T-helper 22 cell (primary cell): ENCODE measurements at regions not wholly inside any gene's neighbourhood (a gene's known extent, or its start where the extent isn't known, plus 50 kb on each side); places are given as distances from the start of the nearest gene placed in this dataset.

Source experiments
- DNase-seq: peaks from one replicate; pipeline ENCODE4 v3.0.0-alpha.2; 2020; ENCODE audit warnings: low read depth

DNA sequence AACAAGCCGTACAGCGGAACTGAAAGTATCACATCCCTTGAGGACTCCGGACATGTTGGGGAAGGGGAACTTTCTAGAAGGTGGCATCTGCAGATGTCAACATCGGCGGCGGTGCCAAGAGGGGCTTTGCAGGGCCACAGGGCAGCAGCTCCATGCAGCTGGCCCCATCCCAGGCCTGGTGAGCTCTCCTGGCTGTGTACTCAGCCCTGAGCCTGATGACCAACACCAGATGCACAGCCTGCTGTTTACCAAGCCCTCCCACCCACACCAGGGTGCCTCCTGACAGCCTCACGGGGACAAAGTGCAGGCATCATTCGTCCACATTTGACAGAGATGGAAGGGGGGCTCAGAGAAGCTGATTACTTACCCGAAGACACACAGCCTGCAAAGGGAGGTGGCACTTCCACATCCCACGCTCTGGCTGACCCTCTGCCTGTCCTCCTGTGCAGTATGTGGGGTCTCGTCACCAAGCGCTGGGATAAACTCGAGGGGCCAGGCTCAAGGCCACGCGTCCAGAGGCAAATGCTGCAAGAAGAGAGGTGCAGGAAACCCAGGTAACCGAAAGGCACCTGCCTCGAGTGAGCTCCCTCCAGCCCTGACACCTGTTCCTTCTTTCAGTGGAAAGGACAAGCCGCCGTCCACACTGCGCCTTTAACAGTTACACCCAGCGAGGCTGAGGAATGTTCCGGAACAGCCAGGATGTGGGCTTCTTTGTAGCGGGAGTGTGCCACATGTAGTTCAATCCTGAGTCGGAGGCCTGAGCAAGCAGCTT, 69.0 kb upstream of the ASAP2 start:
- no peak for DNase-seq

DNA sequence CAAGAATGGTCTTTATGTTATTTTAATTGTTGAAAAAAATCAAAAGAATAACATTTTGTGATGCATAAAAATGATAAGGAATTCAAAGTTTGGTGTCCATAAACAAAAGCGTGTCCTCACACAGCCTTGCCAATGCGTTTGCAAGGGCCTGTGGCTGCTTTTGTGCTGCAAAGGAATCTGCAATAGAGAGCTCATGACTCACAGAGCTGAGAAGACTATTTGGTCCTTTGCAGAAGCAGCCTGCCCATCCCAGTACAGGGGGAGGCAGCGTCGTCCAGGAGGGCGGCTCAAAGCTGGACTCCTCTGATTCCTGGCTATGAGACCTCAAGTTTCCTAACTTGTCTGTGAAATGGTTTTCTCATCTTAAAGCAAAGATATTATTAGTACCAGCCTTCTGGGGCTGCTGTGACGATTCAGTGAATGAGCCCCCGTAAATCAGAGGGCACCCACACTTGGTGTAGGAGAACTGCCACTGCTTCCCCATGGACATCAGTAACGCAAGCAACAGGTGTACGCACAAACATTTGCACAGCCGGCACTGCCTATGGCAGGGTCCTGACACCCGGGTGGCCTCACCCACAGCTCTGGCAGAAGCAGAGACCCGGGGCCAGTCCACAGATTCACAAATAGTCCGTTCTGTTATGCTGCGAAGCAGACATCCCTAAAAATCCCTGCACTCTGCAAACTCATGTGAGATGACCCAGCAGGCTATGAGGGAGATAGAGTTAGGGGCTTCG, 70.6 kb upstream of the ASAP2 start:
- no peak for DNase-seq

DNA sequence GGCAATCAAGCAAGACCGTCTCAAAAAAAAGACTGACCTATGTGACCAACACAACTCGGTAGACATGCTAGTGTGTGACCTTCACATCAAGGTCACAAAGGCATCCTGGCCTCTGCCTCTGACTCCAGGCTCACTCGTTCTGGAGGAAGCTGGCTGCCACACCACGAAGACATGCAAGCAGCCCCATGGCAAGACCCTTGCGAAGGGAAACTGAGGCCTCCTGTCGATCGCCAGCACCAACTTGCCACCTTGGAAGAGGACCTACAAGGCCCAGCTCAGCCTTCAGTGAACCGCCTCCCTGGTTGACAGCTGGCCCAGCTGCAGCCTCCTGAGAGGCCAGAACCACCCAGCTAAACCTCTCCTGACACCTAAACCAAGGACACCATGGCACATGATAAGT, 79.3 kb upstream of the ASAP2 start:
- DNase-seq, result no peak

DNA sequence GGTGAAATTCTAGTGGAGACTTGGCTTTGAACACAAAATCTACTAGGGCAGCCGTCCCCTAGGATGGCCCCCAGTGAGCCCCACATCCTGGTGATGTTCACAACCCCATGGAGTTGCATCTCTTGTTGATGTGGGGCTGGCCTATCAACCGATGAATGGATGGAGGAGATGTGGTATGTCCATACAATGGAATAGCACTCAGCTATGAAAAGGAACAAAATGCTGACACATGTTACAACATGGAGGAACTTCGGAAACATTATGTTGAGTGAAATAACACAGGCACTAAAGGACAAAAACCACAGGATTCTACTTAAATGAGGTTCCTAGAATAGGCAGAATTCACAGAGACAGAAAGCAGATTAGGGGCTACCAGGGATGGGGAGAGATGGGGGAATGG, 80.1 kb upstream of the ASAP2 start:
- no peak for DNase-seq

DNA sequence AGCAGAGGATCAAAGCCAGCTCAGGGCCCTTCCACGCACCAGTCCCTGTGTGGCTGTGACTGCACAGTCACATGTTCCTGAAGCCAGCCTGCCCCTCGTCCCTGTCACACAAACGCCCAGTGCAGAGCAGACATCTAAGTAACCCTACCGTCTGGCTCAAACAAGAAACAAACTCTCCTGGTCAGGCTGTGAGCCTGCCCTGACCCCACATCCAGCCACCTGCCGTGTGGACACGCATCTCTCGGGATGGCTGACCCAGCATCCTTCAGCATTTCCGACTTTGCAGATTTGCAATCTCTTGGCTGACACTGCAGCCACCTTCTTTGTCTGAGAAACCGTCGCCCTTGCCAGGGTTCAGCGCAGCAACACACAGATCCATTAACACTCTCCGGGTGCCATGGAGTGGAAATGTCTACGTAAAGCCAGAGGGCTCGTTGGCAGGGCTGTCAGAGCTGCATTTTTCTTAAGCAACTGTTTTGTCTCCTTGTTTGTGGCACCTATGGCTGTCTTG, 82.3 kb upstream of the ASAP2 start:
- no peak for DNase-seq

DNA sequence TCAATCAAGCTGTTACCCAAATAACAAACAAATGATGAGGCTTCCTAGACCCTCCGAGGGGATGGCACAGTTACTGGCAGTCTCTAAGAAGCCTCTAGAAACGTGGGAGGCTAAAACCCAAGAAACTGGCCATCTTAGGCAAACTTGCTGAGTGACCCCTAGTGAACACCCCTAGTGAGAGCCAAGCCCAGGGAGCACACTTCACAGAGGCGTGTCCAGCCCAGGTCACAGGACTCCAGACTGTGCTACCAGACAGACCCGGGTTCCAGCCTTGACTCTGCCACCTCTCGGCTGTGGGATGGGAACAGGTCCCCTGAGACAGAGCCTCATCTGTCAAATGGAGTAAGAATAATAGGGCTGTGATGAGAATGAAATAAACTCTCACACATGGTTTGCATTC, 83.5 kb upstream of the ASAP2 start:
- no peak for DNase-seq

DNA sequence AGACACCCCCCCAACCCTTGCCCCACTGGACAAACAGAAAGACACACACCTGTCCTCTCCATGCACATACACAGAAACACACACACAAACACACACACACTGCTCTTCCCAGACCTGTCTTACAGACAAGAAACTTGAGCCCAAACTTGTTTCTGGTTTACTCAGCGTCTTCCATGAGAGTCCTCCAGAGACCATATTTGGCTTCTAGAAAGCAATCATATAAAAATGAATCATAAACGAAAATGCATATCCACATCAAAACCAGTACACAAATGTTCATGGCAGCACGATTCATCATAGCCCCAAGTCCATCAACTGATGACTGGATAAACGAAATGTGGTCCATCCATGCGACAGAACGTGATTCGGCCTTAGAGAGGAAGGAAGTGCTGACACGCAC, 84.2 kb upstream of the ASAP2 start:
- no peak for DNase-seq

DNA sequence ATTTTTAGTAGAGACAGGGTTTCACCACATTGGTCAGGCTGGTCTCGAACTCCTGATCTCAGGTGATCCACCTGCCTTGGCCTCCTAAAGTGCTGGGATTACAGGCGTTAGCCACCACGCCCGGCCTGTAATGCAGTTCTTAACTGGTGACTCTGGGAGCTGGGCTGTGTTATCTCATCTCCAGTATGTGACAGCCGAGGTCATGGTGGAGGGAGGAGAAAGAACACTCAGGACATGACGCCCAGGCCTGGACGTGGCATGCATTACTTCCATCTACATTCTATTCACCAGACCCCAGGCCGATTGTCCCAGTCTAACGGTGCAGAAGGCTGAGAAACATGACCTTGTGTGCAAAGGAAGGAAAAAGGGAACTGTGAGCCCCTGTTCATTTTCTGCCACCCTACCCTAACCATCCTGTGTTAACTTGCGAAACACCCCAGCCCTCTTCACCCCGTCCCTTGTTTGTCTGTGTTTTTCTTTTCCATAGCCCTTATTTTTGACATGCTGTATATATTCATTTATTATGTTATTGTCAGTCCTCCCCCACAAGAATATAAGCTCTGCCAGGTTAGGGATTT, 88.1 kb upstream of the ASAP2 start:
- DNase-seq, result no peak

DNA sequence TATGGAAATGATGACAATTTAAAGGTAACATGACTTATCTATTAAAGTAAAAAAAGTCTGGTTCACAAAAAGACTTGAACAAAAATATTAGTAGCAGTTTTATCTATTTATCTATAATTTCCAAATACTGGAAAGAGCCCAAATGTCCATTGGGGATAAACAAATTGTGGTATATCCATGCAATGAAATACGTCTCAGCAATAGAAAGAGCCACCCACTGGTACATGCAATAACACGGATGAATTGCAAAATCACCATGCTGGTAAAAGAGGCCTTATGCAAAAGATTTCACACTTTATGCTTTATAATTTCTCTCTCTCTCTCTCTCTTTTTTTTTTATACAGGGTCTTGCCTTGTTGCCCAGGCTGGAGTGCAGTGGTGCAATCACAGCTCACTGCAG, 91.4 kb upstream of the ASAP2 start:
- no peak for DNase-seq

DNA sequence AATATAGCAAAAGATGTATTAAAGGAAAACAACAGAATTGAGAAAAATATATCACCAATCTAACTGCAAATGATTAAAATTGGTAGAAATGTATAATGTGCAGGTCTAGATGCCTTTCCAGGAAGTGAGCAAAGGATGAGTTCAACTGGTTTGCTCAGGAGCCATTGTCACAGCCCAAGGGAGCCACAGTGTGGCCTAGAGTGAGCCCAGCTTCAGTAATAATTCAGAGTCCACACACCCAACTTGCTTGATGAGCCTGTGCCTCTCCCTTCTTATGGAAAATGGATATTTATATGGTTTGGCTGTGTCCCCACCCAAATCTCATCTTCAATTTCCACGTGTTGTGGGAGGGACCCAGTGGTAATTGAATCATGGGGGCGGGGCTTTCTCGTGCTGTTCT, 92.2 kb upstream of the ASAP2 start:
- no peak for DNase-seq

DNA sequence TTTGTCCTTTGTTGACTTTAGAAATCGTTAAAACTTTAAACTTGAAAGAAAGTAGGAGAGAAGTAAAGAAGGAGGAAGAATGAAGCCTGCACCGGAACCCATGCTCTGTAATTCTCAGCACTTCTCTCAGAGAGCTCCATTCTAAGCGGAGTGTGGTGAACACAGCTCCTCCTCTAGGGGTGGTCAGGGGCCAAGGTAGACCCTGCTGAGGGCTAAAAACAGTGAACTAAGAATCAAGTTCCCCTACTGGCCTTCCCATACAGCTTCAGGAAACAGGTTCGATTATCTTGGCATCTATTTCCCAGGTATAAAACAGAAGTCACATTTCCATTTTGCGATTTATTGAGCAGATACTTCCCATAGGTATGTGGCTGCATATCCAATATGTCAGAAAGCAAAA, 92.7 kb upstream of the ASAP2 start:
- no peak for DNase-seq

DNA sequence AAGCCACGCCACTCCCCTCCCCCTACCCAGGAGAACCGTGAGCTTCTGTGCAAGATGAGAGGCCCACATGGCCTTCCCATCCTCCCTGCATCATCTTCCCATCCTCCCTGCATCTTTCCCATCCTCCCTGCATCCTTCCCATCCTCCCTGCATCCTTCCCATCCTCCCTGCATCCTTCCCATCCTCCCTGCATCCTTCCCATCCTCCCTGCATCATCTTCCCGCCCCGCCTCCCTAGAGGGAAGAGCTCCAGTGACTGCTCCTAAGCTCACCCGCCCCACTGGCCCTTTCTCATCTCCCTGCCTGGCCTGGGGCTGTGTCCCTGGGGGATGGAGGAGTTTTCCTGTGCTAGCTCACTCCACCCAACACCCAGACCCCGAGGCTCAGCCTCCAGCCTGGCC, 93.3 kb upstream of the ASAP2 start:
- DNase-seq, result no peak

DNA sequence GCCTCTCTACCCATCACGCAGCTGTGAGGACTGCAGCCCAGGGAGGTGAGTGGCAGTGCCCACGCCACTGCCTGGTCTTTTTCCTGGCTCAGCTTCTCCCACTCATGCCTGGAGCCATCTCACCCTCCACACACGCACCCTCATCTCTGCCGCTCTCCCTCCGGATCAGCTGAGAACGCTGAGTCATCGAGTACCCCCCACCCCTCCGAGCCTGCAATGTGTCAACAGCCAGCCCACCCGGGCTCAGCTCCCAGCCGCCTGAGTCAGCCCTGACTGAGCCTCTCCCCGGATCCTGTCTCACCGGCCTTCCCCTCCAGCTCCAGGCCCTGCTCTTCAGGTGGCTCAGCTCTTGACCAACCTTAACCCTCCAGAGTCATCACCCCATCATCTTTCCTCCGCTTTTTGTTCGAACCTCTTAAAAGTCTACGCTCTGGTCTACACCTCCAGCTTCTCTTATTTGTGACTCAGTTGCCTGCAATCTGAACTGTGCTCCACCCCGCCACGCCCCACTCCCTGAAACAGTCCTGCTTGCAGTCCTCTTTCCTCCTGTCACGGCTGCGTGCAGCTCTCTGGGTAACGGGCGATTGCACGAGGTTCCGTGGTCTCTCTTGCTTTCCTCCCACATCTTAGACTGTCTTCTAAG, 94.4 kb upstream of the ASAP2 start:
- DNase-seq, result no peak

DNA sequence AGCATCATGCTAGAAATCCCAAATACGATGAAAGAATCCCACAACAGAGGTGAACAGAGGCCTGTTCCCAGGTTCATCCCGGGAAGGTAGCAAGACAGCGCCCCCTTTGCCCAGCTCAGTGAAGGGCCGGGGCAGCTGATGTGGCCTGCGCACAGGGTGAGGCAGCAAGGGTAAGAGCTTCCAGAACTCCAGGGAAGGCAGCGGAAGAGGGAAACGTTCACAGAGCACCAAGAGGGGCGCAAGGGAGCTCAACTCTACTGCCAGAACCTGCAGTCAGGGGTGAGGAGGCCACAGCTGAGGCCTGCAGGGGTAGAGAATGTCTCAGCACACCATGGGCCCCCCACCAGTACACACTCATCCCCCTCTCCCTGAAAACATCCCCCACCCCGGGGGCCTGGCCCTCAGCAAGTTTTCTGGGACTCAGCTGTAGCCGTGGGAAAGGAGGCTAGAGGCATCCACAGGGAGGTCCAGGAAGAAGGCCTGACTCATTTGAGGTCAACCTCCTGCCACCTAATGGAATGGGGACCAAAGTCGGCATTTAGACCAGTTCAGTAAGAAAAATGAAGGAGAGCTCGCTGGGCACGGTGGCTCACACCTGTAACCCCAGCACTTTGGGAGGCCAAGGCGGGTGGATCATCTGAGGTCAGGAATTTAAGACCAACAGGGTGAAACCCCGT, 95.6 kb upstream of the ASAP2 start:
- DNase-seq, result no peak

DNA sequence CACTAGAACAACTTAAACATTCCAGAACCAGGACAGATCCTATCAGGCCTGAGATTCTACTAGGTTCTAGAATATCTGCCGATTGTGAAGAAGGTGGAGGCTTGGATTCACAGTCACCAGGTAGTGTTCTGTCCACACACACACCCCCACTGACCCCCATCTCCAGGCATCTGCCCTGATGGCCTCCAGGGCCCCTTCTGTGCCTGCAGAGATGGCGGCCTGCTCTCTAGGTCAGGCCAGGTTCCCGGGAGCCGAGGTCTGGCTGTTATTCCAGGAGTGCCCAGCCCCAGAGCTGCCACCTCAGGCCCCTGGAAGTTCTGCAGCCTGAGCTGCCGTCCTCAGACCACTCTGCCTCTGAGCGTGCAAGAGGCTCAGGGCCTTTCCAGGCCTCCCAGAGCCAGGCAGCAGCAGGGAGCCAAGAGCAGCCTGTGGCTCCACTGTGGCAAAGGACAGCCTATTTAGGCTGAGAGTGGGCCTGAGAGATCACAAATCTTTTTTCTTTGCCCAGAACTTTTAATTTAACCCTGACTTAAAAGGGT, 96.2 kb upstream of the ASAP2 start:
- no peak for DNase-seq

DNA sequence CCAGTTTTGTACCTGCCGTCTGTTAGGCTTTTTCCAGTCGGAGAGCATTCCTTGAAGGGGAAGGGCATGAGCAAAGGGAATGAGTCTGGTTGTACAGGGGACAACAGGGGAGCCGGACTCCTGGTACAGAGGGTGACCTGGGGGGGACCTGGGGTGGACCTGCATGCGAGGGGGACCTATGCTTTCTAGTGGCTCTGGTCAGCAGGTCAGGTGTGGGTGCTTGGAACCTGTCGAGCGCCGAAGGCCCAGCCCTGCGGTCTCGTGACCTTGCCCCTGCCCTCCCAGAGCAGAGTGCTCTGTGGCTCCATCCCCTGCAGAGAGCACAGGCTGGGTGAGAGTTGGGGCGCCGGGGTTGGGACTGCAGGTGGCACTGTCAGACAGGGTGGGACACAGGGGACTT, 96.7 kb upstream of the ASAP2 start:
- DNase-seq, result no peak

DNA sequence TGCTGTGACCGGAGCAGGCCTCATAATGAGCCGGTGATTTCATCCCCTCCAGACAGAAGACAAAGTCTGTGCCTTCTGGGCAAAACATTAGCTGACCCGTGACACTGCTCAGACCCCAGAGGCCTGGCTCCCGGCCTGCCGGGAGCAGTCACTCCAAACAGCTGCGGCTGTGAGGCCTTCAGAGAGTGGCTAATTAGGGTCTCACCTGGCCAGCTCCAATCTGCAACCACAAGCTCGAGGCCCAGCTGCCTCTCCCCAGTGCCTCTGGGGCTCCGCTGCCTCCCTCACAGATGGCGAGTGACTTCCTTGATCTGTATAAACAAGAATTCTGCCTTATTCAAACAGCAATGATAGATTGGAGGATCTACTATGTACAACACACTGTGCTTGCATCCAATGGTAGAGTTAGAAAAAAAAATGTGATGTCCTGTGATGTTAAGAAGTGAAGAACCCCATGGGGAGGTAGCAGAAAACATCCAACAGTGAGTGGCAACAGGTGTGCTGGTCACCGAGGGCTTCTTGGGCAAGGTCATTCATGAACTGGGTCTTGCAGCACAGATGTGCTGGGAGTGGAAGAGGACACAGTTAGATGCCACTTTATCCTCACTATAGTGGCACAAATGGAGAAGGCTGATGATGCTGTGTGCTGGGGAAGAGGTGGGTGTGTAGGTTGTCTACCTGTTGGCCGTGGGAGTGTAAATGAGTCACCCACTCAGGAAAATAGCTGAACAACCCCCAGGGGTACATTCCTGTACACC, 98.2 kb upstream of the ASAP2 start:
- no peak for DNase-seq

DNA sequence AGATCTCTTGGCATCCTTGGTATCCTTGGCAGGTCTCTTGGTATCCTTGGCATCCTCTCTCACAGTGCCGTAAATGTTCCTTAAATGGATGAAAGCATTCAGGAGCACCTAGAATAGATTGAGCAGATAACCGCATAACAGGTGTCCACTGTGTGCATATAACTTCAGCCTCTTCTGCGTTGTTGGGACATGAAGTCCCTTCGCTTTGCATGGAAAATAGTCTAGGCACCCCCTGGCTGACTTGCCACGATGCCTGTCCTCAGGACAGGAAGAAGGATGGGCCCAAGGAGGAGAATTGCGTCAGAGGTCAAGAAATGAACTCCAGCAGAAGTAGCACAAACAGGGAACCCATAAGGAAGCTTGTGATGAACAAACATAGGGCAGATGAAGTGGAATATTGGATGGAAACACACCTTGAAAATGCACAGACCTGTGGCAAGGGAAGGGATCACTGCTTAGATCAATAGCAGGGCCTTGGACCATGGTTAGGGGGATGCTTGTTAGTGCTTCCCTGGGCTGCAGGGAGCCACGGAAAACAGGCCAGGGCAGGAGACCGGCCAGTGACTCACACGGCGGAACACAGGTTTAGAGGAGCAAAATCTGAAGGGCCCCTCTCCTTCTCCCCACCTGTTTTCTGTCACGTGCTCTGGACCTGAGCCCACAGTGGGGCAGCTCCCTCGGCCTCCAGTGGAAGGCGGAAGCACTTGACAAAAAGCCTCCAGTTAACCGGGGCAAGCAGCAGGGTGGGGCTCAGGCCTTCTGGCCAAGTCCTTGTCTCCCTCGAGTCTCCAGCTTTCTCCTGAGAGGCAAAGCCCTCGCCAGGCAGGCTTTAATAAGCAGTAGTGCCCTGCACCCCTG, 99.2 kb upstream of the ASAP2 start:
- DNase-seq, result no peak

DNA sequence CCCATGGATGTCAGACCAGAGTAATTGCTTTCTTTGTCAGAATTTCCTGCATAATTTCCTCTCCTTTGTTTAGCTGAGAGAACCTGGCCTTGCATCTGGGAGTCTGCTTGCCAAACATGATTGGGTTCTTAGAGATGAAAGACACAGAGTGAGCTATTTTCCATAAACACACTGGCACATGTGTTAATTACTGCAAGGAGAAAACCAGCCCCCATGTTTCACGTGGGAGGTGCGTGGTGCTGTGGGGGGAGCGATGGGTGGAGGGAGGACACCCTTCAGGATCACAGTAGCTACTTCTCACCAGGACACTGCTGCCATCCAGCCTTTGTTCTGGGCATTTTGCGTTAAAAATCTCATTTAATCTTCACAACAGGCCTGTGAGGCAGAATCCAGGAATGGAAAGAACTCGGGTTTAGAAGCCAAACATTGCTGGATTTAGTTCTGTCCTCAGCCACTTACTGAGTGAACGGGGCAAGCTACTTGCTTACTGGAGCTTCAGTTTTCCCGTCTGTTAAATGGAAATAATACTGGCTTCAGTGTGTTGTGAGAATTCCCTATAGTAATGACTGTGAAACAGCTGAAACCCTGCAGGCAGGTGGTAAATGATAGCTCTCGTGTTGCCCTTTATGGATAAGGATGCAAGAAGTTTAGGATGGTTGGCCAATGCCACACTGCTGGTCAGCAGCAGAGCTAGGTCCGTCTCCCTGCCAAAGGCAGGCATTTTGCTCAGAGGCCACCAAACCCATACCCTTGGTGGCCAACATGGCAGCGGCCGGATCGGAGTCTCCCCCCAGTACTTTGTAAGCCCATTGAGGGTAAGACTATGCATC, 100.1 kb upstream of the ASAP2 start:
- no peak for DNase-seq
